T-helper 17 cell (primary cell): ENCODE measurements at regions not wholly inside any gene's neighbourhood (a gene's known extent, or its start where the extent isn't known, plus 50 kb on each side); places are given as distances from the start of the nearest gene placed in this dataset.

Source experiments
- ATAC-seq: fragments of 150-1000 bp; cut with Tn5 transposase; 2 replicates; pipeline ENCODE4 v1.10.0; 2021; ENCODE audit warnings: mild to moderate bottlenecking, moderate library complexity
- DNase-seq, 3 donors: peaks; one replicate each; pipeline versions ENCODE4 v3.0.0 to v3.0.0-alpha.2; 2020 to 2021
- H3K9me3 ChIP-seq: one replicate; pipeline ENCODE4 v1.7.0; 2013; ENCODE audit warnings: low read length, mild to moderate bottlenecking; ENCODE audit not compliant: control insufficient read depth, poor library complexity, severe bottlenecking
- H3K27ac Mint-ChIP-seq: one replicate; pipeline ENCODE4 v1.8.0; 2022; ENCODE audit warnings: mild to moderate bottlenecking, moderate library complexity, mixed read lengths
- H3K27me3 Mint-ChIP-seq: one replicate; pipeline ENCODE4 v1.8.0; 2022; ENCODE audit warnings: mixed read lengths
- H3K36me3 Mint-ChIP-seq: one replicate; pipeline ENCODE4 v1.8.0; 2022; ENCODE audit warnings: low read depth, mixed read lengths
- H3K4me1 Mint-ChIP-seq: one replicate; pipeline ENCODE4 v1.8.0; 2022; ENCODE audit warnings: mild to moderate bottlenecking, mixed read lengths
- H3K4me3 Mint-ChIP-seq: one replicate; pipeline ENCODE4 v1.8.0; 2022; ENCODE audit warnings: mild to moderate bottlenecking, moderate library complexity, mixed read lengths

GRCh38 chr3:170759511-170760173 lies 110.4 kb downstream of the RPL22L1 start:
- H3K27ac Mint-ChIP-seq = no peak overlapping the region
- DNase-seq (no peak), ATAC-seq (no peak)
- no peaks in the 10 kb centered on the region for H3K36me3 Mint-ChIP-seq
- H3K4me3 Mint-ChIP-seq = no peak overlapping the region
- H3K27me3 Mint-ChIP-seq = peaks cover 17% of the 10 kb centered on the region
- H3K9me3 ChIP-seq = no peaks in the 10 kb centered on the region
- peaks cover 2% of the 10 kb centered on the region for H3K4me1 Mint-ChIP-seq

- no peaks in the 10 kb centered on the region for H3K9me3 ChIP-seq
- H3K36me3 Mint-ChIP-seq = no peaks in the 10 kb centered on the region
- ATAC-seq (no peak), DNase-seq (no peak)
- H3K27me3 Mint-ChIP-seq = peaks cover 38% of the 10 kb centered on the region
- no peak overlapping the region for H3K27ac Mint-ChIP-seq
- no peak overlapping the region for H3K4me3 Mint-ChIP-seq
- H3K4me1 Mint-ChIP-seq = peaks cover 2% of the 10 kb centered on the region
Observed at GRCh38 chr3:170757038-170757437, 113.0 kb downstream of the RPL22L1 start.

GRCh38 chr3:170754311-170754693 lies 115.7 kb downstream of the RPL22L1 start:
- H3K4me1 Mint-ChIP-seq = peaks cover 2% of the 10 kb centered on the region
- no peaks in the 10 kb centered on the region for H3K36me3 Mint-ChIP-seq
- ATAC-seq (no peak), DNase-seq (no peak)
- peaks cover 51% of the 10 kb centered on the region for H3K27me3 Mint-ChIP-seq
- H3K27ac Mint-ChIP-seq = no peak overlapping the region
- H3K9me3 ChIP-seq = no peaks in the 10 kb centered on the region
- no peak overlapping the region for H3K4me3 Mint-ChIP-seq

DNA sequence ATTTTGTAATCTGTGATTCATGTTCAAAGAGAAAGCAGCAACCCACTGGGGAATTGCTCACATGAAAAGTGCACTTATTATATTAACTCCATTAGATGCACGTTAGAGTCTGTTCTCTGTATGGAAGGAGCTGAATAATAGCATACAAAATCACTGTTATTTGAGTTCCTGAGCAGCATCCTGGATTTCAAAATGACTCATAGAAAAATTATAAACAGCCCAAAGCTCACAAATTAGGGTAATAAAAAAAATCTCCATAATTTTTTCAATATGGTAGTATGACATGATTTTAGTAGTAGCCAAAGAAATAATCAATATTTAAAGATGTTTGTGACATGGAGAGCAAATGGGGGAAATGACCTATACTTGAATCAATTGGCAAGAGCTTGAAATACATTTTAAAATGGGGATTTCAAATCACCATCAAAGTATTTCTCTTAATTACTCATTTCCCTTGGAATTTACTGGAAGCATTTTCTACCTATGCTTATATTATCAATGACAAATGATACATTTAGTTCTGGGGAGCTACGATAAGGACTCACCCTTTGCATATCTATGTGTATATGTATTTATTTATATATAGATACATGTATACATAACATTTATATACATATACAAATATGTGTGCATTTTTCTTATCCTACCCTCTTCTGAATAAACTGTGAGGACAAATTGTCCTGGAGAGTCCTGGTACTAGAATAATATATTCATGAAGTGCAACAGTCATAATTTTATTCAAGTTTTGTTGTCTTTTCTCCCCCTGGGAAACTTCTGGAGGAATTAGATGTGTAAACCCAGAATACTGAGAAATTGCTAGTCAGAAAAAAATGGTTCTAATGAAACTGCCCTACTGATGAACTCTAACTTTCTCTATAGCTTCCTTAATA lies 116.3 kb downstream of the RPL22L1 start:
- Mint-ChIP-seq H3K4me1 (peaks cover 2% of the 10 kb centered on the region), H3K4me3 (no peak overlapping the region), H3K27me3 (peaks cover 56% of the 10 kb centered on the region), H3K27ac (no peak overlapping the region), H3K36me3 (no peaks in the 10 kb centered on the region)
- DNase-seq (no peak), ATAC-seq (no peak)
- no peaks in the 10 kb centered on the region for H3K9me3 ChIP-seq

DNA sequence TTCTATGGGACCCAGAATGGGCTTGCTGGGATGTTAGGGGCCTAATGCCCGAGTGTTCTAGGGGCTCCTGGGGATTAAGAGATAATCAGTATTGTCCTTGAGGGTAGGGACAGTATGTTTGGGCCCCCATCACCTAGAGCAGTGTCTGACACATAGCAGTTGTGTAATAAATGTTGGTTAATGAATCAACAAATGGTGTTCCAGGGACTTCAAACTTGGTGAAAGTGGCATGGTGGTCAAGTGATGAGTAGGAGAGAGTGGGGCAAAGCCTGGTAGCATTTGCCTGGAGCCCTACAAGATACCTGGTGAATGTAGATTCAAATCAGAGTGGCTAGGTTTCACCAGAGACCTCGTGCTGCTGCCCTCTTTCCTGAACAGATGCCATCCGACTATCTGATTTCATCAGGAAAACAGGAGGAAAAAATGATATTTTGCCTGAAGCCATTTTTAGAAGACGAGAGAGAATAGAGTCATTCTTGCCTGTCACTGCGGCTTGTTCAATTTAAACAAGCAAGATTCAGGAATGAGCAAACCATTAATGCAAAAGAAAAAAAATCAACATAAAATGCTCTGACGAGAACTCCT lies 117.3 kb downstream of the RPL22L1 start:
- Mint-ChIP-seq H3K36me3 (no peaks in the 10 kb centered on the region), H3K27ac (no peak overlapping the region), H3K27me3 (peaks cover 51% of the 10 kb centered on the region), H3K4me3 (no peak overlapping the region), H3K4me1 (no peaks in the 10 kb centered on the region)
- DNase-seq (no peak), ATAC-seq (no peak)
- no peaks in the 10 kb centered on the region for H3K9me3 ChIP-seq

GRCh38 chr3:170751899-170752293 lies 118.1 kb downstream of the RPL22L1 start:
- H3K36me3 Mint-ChIP-seq = no peaks in the 10 kb centered on the region

GRCh38 chr3:170751083-170751898 lies 118.7 kb downstream of the RPL22L1 start:
- Mint-ChIP-seq H3K27ac (no peak overlapping the region), H3K27me3 (peaks cover 51% of the 10 kb centered on the region), H3K4me3 (no peak overlapping the region), H3K36me3 (no peaks in the 10 kb centered on the region), H3K4me1 (no peaks in the 10 kb centered on the region)
- DNase-seq = no peak
- no peaks in the 10 kb centered on the region for H3K9me3 ChIP-seq
- no peak for ATAC-seq

More at GRCh38 chr3:170751899-170752293, 118.1 kb downstream of the RPL22L1 start:
- no peak for DNase-seq
- Mint-ChIP-seq H3K27me3 (peaks cover 51% of the 10 kb centered on the region), H3K27ac (no peak overlapping the region), H3K4me3 (no peak overlapping the region), H3K4me1 (no peaks in the 10 kb centered on the region)
- ATAC-seq = no peak
- H3K9me3 ChIP-seq = no peaks in the 10 kb centered on the region

DNA sequence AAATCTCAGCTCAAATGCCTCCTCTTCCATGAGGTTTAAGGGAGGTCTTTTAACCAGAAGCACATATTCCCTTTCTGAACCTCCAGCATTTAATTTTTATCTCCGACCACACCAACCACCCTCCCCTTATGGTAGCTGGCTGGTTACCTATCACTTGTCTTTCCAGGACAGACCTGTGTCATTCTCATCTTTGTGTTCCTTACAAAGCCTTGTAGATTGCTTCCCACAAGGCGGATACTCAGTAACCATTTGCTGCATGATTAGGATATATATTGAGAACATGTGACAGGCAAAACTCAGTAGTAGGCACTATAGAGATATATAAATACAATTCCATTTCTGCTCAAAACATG lies 119.5 kb downstream of the RPL22L1 start:
- Mint-ChIP-seq H3K4me3 (no peak overlapping the region), H3K27ac (no peak overlapping the region), H3K4me1 (no peaks in the 10 kb centered on the region), H3K27me3 (peaks cover 51% of the 10 kb centered on the region), H3K36me3 (no peaks in the 10 kb centered on the region)
- H3K9me3 ChIP-seq = no peaks in the 10 kb centered on the region
- no peak for DNase-seq
- ATAC-seq = no peak

GRCh38 chr3:170749765-170750477 lies 120.1 kb downstream of the RPL22L1 start:
- Mint-ChIP-seq H3K4me1 (no peaks in the 10 kb centered on the region), H3K27ac (no peak overlapping the region), H3K36me3 (no peaks in the 10 kb centered on the region), H3K4me3 (no peak overlapping the region), H3K27me3 (peaks cover 51% of the 10 kb centered on the region)
- no peaks in the 10 kb centered on the region for H3K9me3 ChIP-seq
- ATAC-seq (no peak), DNase-seq (no peak)

- Mint-ChIP-seq H3K27ac (no peak overlapping the region), H3K4me1 (no peaks in the 10 kb centered on the region)
- H3K9me3 ChIP-seq = no peaks in the 10 kb centered on the region
Observed at GRCh38 chr3:170749185-170749584, 120.8 kb downstream of the RPL22L1 start.

GRCh38 chr3:170746175-170746942 lies 123.6 kb downstream of the RPL22L1 start:
- Mint-ChIP-seq H3K36me3 (no peaks in the 10 kb centered on the region), H3K4me1 (no peaks in the 10 kb centered on the region), H3K27ac (no peak overlapping the region), H3K27me3 (peaks cover 25% of the 10 kb centered on the region), H3K4me3 (no peak overlapping the region)
- ATAC-seq (no peak), DNase-seq (no peak)
- H3K9me3 ChIP-seq = no peaks in the 10 kb centered on the region

More at GRCh38 chr3:170749185-170749584, 120.8 kb downstream of the RPL22L1 start:
- H3K36me3 Mint-ChIP-seq = no peaks in the 10 kb centered on the region
- H3K4me3 Mint-ChIP-seq = no peak overlapping the region
- peaks cover 44% of the 10 kb centered on the region for H3K27me3 Mint-ChIP-seq
- DNase-seq (no peak), ATAC-seq (no peak)

DNA sequence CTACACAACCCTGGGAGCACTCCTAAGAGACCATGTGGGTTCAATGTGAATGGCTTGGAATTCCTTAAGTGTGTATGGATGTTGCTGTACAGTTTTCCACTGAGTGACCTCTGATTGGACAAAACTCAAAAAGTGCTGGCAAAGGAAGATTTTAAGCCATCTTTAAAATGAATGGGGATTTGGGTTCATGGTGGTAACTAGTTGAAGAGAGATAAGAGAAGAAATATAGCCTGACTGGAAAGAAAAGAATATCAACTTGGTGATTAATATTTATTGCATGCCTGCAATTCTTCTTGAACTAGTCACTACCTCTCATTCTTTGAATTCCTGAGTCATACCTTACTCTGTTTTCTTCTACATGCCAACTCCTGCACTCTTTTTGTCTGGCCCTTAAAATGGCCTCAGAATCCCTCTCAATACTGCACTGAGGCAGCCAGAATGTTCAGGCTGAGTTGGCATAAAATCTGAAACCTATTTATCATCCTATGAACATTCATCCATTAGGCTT lies 124.7 kb downstream of the RPL22L1 start:
- ATAC-seq (no peak), DNase-seq (no peak)
- H3K4me3 Mint-ChIP-seq = no peak overlapping the region
- no peaks in the 10 kb centered on the region for H3K36me3 Mint-ChIP-seq
- H3K27me3 Mint-ChIP-seq = peaks cover 20% of the 10 kb centered on the region
- peaks cover 4% of the 10 kb centered on the region for H3K4me1 Mint-ChIP-seq
- no peaks in the 10 kb centered on the region for H3K9me3 ChIP-seq
- no peak overlapping the region for H3K27ac Mint-ChIP-seq
